ENCODE measurements at regions not wholly inside any gene's neighbourhood (a gene's known extent, or its start where the extent isn't known, plus 50 kb on each side); places are given as distances from the start of the nearest gene placed in this dataset.

DNA sequence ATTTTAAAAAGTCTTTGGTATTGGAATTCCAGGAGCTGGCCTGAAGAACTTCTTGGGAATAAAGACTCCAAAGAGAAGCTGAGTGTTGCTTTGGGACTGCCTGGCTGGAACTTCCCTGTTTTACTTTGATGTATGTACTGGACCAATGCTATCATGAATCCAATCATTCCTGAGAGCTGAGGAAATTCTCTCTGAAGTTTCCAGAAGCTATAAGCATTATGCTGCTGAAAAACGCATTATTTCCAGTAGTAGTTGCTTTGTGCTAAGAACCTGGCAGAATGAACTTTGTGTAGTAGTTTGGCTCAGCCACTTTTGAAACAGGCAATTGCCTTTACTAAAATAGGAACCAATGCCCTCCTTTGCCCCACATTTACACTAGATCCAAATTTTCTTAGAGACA lies 260.7 kb downstream of the HLX start:
- BruUV-seq (replicated peaks): no TSS peak
- ATAC-seq (no peak), DNase-seq (ENCODE audit: low read depth, low spot score) (no peak), FAIRE-seq (no peak)
- Histone ChIP-seq H3K27ac (ENCODE audit: control insufficient read depth, insufficient read depth) (no peak overlapping the region), H3K9ac (ENCODE audit: control insufficient read depth, insufficient read depth, low read length) (no peak overlapping the region), H3K79me2 (ENCODE audit: control insufficient read depth, insufficient read depth, low read length) (no peaks in the 10 kb centered on the region), H3K4me1 (ENCODE audit: control insufficient read depth, insufficient read depth, low read length) (no peaks in the 10 kb centered on the region), H3K27me3 (replicated peaks in 1 of 2; ENCODE audit: control insufficient read depth in 2 of 2, insufficient read depth in 2 of 2, low read length in 1 of 2) (no peaks in the 10 kb centered on the region), H3K4me2 (ENCODE audit: control insufficient read depth, insufficient read depth) (no peak overlapping the region), H2AFZ (ENCODE audit: control insufficient read depth, low read depth, low read length) (no peak overlapping the region), H3K4me3 (no peak overlapping the region), H3K9me3 (replicated peaks; ENCODE audit: control insufficient read depth, insufficient read depth, low read length) (no peaks in the 10 kb centered on the region; the same call in 2 of the 3 replicates), H4K20me1 (ENCODE audit: control insufficient read depth, insufficient read depth) (no peaks in the 10 kb centered on the region), H3K36me3 (ENCODE audit: control insufficient read depth in 2 of 2, insufficient read depth in 2 of 2, low read length in 1 of 2) (no peaks in the 10 kb centered on the region)
- ChIA-PET SMC1A (ENCODE audit: uncharacterized antibody, unreplicated experiment) (interaction anchor here (0.6 to 1.9 kb wide), 5 partner anchors 17 to 130 kb away, joined by 3 to 4 read pairs (median 3); no protein-coding TSS in a partner anchor), CTCF (interaction anchor here (0.9 to 1.8 kb wide), 5 partner anchors 9 to 296 kb away, joined by 3 to 7 read pairs (median 5); no protein-coding TSS in a partner anchor), POLR2A (no interaction called here), RAD21 (ENCODE audit: unreplicated experiment) (no interaction called here)
- intact Hi-C loops (cut with micrococcal nuclease; ENCODE audit: unreplicated experiment) (no loop called here), in situ Hi-C loops (cut with MboI) (no loop called here)
- 53% methylated on average over 1 of the region's 1 CpG for WGBS (ENCODE audit: insufficient coverage, insufficient replicate concordance, low lambda C conversion rate, missing lambda C conversion rate)
- TF ChIP-seq ETV6 (conservative IDR thresholded peaks at IDR 0.05 in 1 of 2, IDR thresholded peaks at IDR 0.05 in 1 of 2; ENCODE audit: borderline replicate concordance in 1 of 2, low read depth in 1 of 2): no peak
- no peak for TF ChIP-seq CHD2 (IDR thresholded peaks at IDR 0.05; ENCODE audit: borderline replicate concordance, low read depth, low read length)
- TF ChIP-seq, protein P1, sequence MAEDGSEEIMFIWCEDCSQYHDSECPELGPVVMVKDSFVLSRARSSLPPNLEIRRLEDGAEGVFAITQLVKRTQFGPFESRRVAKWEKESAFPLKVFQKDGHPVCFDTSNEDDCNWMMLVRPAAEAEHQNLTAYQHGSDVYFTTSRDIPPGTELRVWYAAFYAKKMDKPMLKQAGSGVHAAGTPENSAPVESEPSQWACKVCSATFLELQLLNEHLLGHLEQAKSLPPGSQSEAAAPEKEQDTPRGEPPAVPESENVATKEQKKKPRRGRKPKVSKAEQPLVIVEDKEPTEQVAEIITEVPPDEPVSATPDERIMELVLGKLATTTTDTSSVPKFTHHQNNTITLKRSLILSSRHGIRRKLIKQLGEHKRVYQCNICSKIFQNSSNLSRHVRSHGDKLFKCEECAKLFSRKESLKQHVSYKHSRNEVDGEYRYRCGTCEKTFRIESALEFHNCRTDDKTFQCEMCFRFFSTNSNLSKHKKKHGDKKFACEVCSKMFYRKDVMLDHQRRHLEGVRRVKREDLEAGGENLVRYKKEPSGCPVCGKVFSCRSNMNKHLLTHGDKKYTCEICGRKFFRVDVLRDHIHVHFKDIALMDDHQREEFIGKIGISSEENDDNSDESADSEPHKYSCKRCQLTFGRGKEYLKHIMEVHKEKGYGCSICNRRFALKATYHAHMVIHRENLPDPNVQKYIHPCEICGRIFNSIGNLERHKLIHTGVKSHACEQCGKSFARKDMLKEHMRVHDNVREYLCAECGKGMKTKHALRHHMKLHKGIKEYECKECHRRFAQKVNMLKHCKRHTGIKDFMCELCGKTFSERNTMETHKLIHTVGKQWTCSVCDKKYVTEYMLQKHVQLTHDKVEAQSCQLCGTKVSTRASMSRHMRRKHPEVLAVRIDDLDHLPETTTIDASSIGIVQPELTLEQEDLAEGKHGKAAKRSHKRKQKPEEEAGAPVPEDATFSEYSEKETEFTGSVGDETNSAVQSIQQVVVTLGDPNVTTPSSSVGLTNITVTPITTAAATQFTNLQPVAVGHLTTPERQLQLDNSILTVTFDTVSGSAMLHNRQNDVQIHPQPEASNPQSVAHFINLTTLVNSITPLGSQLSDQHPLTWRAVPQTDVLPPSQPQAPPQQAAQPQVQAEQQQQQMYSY (CRISPR knock-in tag; IDR thresholded peaks at IDR 0.05): no peak
- TF ChIP-seq MTA3 (IDR thresholded peaks at IDR 0.05; ENCODE audit: borderline replicate concordance, low read length): no peak
- no peak for TF ChIP-seq MYB (IDR thresholded peaks at IDR 0.05; ENCODE audit: borderline replicate concordance, low read depth, low read length)
- no peak for TF ChIP-seq ZNF384 (IDR thresholded peaks at IDR 0.05; ENCODE audit: borderline replicate concordance, low read depth, low read length)
- TF ChIP-seq, protein P2, sequence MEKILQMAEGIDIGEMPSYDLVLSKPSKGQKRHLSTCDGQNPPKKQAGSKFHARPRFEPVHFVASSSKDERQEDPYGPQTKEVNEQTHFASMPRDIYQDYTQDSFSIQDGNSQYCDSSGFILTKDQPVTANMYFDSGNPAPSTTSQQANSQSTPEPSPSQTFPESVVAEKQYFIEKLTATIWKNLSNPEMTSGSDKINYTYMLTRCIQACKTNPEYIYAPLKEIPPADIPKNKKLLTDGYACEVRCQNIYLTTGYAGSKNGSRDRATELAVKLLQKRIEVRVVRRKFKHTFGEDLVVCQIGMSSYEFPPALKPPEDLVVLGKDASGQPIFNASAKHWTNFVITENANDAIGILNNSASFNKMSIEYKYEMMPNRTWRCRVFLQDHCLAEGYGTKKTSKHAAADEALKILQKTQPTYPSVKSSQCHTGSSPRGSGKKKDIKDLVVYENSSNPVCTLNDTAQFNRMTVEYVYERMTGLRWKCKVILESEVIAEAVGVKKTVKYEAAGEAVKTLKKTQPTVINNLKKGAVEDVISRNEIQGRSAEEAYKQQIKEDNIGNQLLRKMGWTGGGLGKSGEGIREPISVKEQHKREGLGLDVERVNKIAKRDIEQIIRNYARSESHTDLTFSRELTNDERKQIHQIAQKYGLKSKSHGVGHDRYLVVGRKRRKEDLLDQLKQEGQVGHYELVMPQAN (conservative IDR thresholded peaks at IDR 0.05): no peak
- TF ChIP-seq MXI1 (IDR thresholded peaks at IDR 0.05; ENCODE audit: low read depth, low read length): no peak
- TF ChIP-seq SREBF1 (IDR thresholded peaks at IDR 0.05; ENCODE audit: low read length): no peak
- TF ChIP-seq BHLHE40 (IDR thresholded peaks at IDR 0.05; ENCODE audit: borderline replicate concordance in 1 of 2, low read depth in 2 of 2, low read length in 1 of 2): no peak
- TF ChIP-seq MTA2 (IDR thresholded peaks at IDR 0.05; ENCODE audit: low read depth): no peak
- no peak for TF ChIP-seq STAT1 (conservative IDR thresholded peaks at IDR 0.05)
- TF ChIP-seq, protein P3, sequence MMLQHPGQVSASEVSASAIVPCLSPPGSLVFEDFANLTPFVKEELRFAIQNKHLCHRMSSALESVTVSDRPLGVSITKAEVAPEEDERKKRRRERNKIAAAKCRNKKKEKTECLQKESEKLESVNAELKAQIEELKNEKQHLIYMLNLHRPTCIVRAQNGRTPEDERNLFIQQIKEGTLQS (IDR thresholded peaks at IDR 0.05; ENCODE audit: borderline replicate concordance, extremely low read depth, low read depth, low read length): no peak
- no peak for TF ChIP-seq RCOR1 (conservative IDR thresholded peaks at IDR 0.05; ENCODE audit: low read depth, low read length)
- TF ChIP-seq ZNF24 (IDR thresholded peaks at IDR 0.05): no peak
- no peak for TF ChIP-seq HDGF (IDR thresholded peaks at IDR 0.05)
- TF ChIP-seq CBX3 (IDR thresholded peaks at IDR 0.05; ENCODE audit: borderline replicate concordance, low read depth): no peak
- no peak for TF ChIP-seq CREB1 (IDR thresholded peaks at IDR 0.05; ENCODE audit: low read depth)
